Esophagus muscularis mucosa (tissue), 4 donors: ENCODE measurements at regions not wholly inside any gene's neighbourhood (a gene's known extent, or its start where the extent isn't known, plus 50 kb on each side); places are given as distances from the start of the nearest gene placed in this dataset.

Source experiments
- DNase-seq: peaks from one replicate; pipeline ENCODE4 v3.0.0-alpha.2; 2017; ENCODE audit errors: extremely low spot score
- H3K27ac ChIP-seq, 4 donors: fragments of 200-600 bp; sonication (generic); replicated peaks in 1 of 4; 1 replicate in 3 of 4; 2 replicates in 1 of 4; pipeline ENCODE4 v1.5.1; 2016 to 2019; ENCODE audit warnings: mild to moderate bottlenecking in 1 of 4
- H3K27me3 ChIP-seq, 4 donors: fragments of 200-600 bp; sonication (generic); one replicate each; pipeline versions ENCODE4 v1.5.1 to v1.6.0; 2016 to 2019
- H3K36me3 ChIP-seq, 4 donors: fragments of 200-600 bp; sonication (generic); one replicate each; pipeline ENCODE4 v1.5.1; 2016 to 2019
- H3K4me1 ChIP-seq, 4 donors: fragments of 200-600 bp; sonication (generic); one replicate each; pipeline ENCODE4 v1.5.1; 2016 to 2019
- H3K4me3 ChIP-seq, 4 donors: fragments of 200-600 bp; sonication (generic); 1 replicate in 2 of 4; 2 replicates in 2 of 4; pipeline ENCODE4 v1.5.1; 2016 to 2019; ENCODE audit warnings: mild to moderate bottlenecking in 4 of 4, moderate library complexity in 1 of 4
- H3K9me3 ChIP-seq, 4 donors: fragments of 200-600 bp; sonication (generic); 1 replicate in 3 of 4; 2 replicates in 1 of 4; pipeline ENCODE4 v1.5.1; 2016 to 2019
- EP300 ChIP-seq: sonication (generic); formaldehyde crosslinking; IDR thresholded peaks from one replicate; pipeline ENCODE4 v1.6.1; 2017; ENCODE audit warnings: antibody characterized with exemption
- POLR2A ChIP-seq: fragments of 450-650 bp; IDR thresholded peaks from one replicate; pipeline ENCODE4 v1.6.1; 2017; ENCODE audit warnings: antibody characterized with exemption, moderate library complexity, mild to moderate bottlenecking, low read depth
- POLR2AphosphoS5 ChIP-seq, 2 donors: sonication (generic); formaldehyde crosslinking; IDR thresholded peaks; one replicate each; pipeline ENCODE4 v1.6.1; 2017; ENCODE audit warnings: antibody characterized with exemption in 2 of 2
- WGBS: methylation state at CpG from one replicate; pipeline ENCODE4 v1.1.5; 2018; 5-methylcytosine and 5-hydroxymethylcytosine counted together
- intact Hi-C: fragments of 100-400 bp; cut with DNase I; formaldehyde crosslinking; loops from one replicate; pipeline ENCODE4 v1.15.1; 2023
- TF ChIP-seq, protein P1 (sequence below), 3 experiments: fragments of 200-600 bp in 2 of 3; fragments of 450-650 bp in 1 of 3; sonication (generic) in 2 of 3; IDR thresholded peaks; one replicate each; pipeline ENCODE4 v1.5.1; 2017 to 2019; ENCODE audit warnings: antibody characterized with exemption in 3 of 3, mild to moderate bottlenecking in 2 of 3, moderate library complexity in 1 of 3

DNA sequence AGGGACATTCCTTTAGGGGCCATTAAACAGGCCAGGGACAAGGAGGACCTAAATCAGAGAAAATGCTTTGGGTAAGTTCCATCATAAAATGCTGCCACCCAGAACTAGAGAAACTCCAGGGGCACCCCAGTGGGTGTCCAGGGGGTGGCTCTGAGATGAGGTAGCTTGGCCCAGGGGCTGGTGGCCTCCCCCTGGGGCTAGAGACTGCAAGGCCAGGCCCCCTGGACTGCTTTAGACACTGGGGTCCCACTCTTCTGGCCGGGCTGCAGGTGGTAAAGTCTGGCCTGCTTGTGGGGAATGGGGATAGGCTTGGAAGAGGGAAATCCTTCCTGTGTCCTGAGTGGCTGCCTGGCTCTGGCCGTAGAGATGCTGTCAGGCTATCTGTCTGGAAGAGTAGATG, 169.6 kb upstream of the PODXL start:
- no peak overlapping the region for H3K27ac ChIP-seq
- peaks cover 0 to 3% (median 0%) of the 10 kb centered on the region in 4 donors for H3K4me1 ChIP-seq
- DNase-seq: peak; percentile 60
- no peaks in the 10 kb centered on the region for H3K27me3 ChIP-seq
- 56% methylated on average over 1 of the region's 2 CpGs for WGBS
- no peaks in the 10 kb centered on the region for H3K9me3 ChIP-seq
- TF ChIP-seq POLR2A (no peak), EP300 (no peak), POLR2AphosphoS5 (IDR thresholded peaks at IDR 0.05) (no peak)
- TF ChIP-seq, protein P1, sequence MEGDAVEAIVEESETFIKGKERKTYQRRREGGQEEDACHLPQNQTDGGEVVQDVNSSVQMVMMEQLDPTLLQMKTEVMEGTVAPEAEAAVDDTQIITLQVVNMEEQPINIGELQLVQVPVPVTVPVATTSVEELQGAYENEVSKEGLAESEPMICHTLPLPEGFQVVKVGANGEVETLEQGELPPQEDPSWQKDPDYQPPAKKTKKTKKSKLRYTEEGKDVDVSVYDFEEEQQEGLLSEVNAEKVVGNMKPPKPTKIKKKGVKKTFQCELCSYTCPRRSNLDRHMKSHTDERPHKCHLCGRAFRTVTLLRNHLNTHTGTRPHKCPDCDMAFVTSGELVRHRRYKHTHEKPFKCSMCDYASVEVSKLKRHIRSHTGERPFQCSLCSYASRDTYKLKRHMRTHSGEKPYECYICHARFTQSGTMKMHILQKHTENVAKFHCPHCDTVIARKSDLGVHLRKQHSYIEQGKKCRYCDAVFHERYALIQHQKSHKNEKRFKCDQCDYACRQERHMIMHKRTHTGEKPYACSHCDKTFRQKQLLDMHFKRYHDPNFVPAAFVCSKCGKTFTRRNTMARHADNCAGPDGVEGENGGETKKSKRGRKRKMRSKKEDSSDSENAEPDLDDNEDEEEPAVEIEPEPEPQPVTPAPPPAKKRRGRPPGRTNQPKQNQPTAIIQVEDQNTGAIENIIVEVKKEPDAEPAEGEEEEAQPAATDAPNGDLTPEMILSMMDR (IDR thresholded peaks at IDR 0.05): no peak
- intact Hi-C loops: no loop called here
- H3K4me3 ChIP-seq: no peak overlapping the region
- no peaks in the 10 kb centered on the region for H3K36me3 ChIP-seq

DNA sequence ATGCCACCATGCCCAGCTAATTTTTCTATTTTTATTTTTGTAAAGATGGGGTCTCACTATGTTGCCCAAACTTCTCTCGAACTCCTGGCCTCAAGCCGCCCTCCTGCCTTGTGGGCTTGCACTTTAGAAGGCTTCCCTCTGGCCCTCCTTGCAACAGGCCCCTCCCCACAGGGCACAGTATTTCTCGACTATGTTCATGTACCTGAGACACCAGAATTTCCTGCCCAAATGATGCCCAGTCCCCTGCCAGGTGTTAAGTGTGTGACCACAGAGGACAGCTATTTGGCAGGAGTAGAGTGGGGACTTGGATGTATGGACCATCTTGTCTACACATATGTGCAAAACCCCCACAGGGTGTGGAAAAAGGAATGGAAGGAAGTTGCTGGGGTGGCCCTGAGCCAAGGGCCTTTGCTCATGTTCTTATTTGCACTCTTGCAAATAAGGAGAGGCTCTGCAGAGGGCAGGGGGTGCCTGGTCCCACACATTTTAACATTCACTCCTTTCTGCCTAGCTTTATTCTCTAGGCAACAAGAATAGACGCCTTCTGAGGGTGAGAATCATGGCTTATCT, 168.4 kb upstream of the PODXL start:
- peak; percentile 89 for DNase-seq
- no peak overlapping the region for H3K27ac ChIP-seq
- H3K4me3 ChIP-seq: no peak overlapping the region
- H3K27me3 ChIP-seq: no peaks in the 10 kb centered on the region
- TF ChIP-seq POLR2AphosphoS5 (IDR thresholded peaks at IDR 0.05) (no peak), POLR2A (no peak), EP300 (no peak)
- TF ChIP-seq, protein P1 (IDR thresholded peaks at IDR 0.05): no peak
- intact Hi-C loops: no loop called here
- H3K36me3 ChIP-seq: no peaks in the 10 kb centered on the region
- no peaks in the 10 kb centered on the region for H3K9me3 ChIP-seq
- WGBS: 84% methylated on average over 4 of the region's 4 CpGs
- H3K4me1 ChIP-seq: peaks cover 0 to 3% (median 0%) of the 10 kb centered on the region in 4 donors

DNA sequence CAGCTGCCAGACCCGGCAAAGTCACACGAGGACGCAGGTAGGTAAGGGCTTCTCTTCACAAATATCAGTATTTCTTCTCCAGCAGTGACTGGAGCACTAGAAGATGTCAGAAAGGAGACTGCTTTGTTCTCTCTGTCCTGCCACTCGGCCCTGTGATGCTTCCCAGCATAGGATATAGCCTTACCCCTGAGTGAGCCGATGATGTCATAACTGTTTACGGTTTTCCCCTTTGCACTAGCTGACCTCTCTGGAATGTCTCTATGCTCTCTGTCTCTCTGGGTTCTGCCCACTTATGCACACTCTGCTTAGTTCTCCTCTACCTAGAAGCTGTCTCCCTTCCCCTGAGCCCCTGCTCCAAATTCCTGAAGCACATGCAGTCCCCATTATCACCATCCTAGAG, 167.5 kb upstream of the PODXL start:
- DNase-seq: peak; percentile 66
- Histone ChIP-seq H3K27me3 (no peaks in the 10 kb centered on the region), H3K4me3 (no peak overlapping the region), H3K36me3 (no peaks in the 10 kb centered on the region), H3K27ac (no peak overlapping the region), H3K4me1 (peaks cover 0 to 3% (median 0%) of the 10 kb centered on the region in 4 donors), H3K9me3 (no peaks in the 10 kb centered on the region)
- no peak for TF ChIP-seq POLR2A
- TF ChIP-seq, protein P1 (IDR thresholded peaks at IDR 0.05): no peak
- no peak for TF ChIP-seq EP300
- no peak for TF ChIP-seq POLR2AphosphoS5 (IDR thresholded peaks at IDR 0.05)
- 57% methylated on average over 6 of the region's 6 CpGs for WGBS
- intact Hi-C loops: no loop called here

DNA sequence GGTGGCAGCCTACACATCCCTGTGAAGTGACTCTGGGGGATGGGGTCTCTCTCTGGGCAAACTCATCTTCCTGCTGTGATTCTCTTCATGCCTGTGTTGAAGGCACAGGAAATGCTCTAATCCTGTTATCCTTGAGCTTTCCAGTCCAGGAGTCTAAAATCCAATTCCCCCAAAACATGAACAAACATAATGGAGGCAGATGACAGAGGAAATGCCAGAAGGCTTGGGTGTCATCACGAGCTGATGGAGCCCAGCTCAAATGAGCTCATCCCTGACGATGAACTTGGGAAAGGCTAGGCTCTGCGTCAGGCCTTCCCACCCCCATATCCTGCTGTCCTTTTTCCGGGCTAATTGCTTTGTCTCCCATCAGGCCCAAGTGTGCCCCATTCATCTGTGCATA, 165.9 kb upstream of the PODXL start:
- H3K4me3 ChIP-seq: no peak overlapping the region
- intact Hi-C loops: no loop called here
- H3K27ac ChIP-seq: no peak overlapping the region
- H3K4me1 ChIP-seq: peaks cover 0 to 3% (median 0%) of the 10 kb centered on the region in 4 donors
- no peaks in the 10 kb centered on the region for H3K36me3 ChIP-seq
- DNase-seq: peak; percentile 47
- 72% methylated on average over 4 of the region's 4 CpGs for WGBS
- no peaks in the 10 kb centered on the region for H3K9me3 ChIP-seq
- no peaks in the 10 kb centered on the region for H3K27me3 ChIP-seq
- TF ChIP-seq, protein P1 (IDR thresholded peaks at IDR 0.05): no peak
- TF ChIP-seq EP300: no peak
- TF ChIP-seq POLR2AphosphoS5 (IDR thresholded peaks at IDR 0.05): no peak
- no peak for TF ChIP-seq POLR2A

DNA sequence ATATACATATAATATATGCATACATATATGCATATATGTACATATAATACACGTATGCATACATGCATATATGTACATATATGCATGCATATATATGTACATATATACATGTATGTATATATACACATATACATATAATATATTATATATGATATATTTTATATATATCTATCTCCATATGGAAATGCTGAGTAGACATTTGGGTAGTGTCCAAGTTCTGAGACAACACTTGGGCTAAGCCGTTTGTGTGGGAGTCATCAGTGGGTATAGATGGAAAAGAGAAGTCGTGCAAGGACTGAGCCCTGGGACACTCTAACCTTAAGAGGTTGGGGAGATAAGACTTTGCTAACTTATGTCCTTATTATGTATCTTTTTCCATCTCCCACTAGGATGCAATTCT, 165.2 kb upstream of the PODXL start:
- Histone ChIP-seq H3K4me3 (no peak overlapping the region), H3K4me1 (peaks cover 0 to 3% (median 0%) of the 10 kb centered on the region in 4 donors), H3K36me3 (no peaks in the 10 kb centered on the region), H3K27me3 (no peaks in the 10 kb centered on the region), H3K27ac (no peak overlapping the region), H3K9me3 (no peaks in the 10 kb centered on the region)
- DNase-seq: peak; percentile 21
- intact Hi-C loops: no loop called here
- 72% methylated on average over 3 of the region's 3 CpGs for WGBS
- no peak for TF ChIP-seq POLR2A
- TF ChIP-seq EP300: no peak
- TF ChIP-seq POLR2AphosphoS5 (IDR thresholded peaks at IDR 0.05): no peak
- TF ChIP-seq, protein P1 (IDR thresholded peaks at IDR 0.05): no peak
